GM18868 (cell line): ENCODE measurements at regions not wholly inside any gene's neighbourhood (a gene's known extent, or its start where the extent isn't known, plus 50 kb on each side); places are given as distances from the start of the nearest gene placed in this dataset.

Experiments used
- ATAC-seq: cut with Tn5 transposase; IDR thresholded peaks from one replicate; pipeline ENCODE4 v1.9.1; 2021; ENCODE audit warnings: mild to moderate bottlenecking, moderate library complexity; ENCODE audit not compliant: unreplicated experiment

DNA sequence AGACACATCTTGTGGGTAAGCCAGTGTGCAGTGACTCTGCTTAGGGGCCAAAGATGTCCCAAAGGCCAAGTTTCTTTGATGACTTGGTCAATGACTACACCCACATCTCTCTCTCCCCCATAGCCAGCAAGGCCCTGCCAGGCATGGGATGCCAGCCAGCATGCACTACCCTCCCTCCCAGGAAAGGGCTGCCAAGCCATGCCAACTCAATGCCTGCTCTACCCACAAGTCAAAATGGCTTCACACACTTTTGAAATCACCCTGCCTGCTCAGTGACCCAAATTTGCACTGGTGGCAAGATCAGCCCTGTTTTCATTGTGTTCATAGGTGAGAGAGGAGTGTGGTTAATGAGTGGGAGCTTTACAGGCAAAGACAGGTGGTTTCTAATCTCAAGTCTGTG, 112.5 kb downstream of the MATN1 start:
- no peak for ATAC-seq

DNA sequence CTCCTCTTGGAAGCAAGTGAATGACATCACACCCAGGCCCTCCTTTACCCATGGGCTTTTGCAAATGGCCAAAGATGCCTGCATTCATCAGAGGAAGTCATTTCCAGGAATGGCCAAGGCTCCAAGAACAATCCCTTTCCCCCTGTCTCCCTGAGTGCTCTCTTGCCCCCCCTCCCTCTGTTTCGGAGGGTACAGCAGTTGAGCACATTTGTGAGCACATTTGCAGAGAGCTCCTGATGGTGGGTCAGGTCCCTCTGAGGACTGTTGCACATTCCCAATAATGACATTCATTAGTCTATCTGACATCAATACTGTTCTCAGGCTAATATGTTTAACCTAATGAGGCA, 113.4 kb downstream of the MATN1 start:
- ATAC-seq: no peak

DNA sequence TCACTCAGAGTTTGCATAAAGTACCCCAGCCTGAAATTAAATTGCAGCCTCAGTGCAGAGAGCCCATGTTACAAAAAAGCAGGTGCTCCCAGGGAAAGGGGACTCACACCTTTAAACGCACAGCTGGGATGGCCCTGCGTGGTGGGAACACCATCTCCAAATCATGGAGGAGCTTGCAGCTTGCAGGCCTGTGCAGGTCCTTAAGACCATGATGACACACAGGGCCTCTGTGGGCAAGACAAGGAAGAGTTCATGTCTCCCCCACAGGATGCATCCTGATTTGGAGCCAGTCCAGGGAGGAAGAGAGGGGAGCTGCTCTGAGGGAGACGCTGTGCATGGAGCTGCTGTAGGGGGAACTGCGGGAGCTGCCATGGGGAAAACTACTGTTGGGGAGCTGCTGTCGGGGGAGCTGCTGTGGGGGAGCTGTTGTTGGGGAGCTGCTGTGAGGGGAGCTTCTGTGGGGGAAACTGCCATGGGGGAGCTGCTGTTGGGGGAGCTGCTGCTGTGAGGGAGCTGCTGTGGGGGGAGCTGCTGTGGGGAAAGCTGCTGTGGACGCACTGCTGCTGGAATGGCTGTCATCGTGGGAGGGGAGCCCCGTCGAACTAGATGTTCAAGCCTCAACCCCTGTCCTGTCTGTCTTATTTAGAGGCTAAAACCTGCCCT, 113.9 kb downstream of the MATN1 start:
- ATAC-seq: no peak

DNA sequence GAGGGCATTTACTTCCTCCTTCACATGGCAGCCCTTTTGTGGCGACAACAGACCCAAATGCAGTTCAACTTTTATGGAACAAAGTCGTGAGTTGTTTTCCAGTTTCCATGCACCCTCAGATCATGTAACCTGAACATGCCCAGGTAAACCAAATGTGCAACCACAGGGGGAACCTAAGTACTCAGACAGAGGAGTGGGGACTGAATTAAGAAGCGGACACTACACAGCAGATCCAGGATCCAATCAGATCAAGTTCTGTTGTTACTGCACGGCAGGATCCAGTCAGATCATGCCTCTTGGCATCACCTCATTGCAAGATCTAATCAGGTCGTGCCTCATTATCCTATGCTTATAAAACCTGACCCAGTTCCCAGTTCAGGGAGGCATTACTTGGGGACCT, 115.7 kb downstream of the MATN1 start:
- no peak for ATAC-seq

DNA sequence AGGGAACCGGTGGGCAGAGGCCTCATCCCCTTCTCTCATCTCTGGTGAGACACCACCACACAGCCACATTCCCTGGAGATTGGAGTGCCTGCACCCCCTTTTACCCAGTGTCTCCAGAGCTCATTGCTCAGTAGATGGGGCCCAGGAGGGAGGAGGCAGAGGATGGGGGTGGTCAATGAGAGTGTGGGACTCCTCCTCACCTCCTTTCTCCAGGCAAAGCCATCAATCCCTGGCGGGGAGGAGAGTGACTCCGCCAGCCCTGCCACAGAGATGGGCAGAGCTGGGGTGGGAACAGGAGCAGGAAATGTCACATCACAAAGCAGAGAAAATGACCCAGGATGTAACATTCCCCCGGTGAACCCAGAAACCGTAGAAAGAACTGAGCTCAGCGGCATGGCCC, 117.2 kb downstream of the MATN1 start:
- ATAC-seq: no peak

DNA sequence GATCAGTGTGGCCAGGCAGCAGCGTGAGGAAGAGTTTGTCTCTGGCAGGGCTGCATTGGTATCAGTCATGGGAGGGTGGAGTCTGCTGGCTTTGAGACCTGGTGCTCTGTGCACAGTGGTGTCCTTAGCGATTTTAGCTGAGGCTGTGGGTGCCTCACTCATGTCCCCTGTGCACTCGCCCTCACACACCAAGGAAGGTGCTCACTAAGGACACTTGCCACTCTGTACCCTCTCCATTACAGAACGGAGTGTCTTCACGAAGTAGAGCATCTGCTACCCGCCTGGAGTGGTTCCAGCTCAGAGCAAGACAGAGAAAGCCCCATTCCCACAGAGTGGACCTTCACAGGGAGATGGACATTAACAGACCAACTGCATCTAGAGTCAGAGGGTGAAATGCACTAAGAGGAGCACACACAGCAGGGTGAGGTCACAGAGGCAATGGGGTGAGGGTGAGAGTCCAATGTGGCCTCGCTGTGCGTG, 117.9 kb downstream of the MATN1 start:
- ATAC-seq: no peak

DNA sequence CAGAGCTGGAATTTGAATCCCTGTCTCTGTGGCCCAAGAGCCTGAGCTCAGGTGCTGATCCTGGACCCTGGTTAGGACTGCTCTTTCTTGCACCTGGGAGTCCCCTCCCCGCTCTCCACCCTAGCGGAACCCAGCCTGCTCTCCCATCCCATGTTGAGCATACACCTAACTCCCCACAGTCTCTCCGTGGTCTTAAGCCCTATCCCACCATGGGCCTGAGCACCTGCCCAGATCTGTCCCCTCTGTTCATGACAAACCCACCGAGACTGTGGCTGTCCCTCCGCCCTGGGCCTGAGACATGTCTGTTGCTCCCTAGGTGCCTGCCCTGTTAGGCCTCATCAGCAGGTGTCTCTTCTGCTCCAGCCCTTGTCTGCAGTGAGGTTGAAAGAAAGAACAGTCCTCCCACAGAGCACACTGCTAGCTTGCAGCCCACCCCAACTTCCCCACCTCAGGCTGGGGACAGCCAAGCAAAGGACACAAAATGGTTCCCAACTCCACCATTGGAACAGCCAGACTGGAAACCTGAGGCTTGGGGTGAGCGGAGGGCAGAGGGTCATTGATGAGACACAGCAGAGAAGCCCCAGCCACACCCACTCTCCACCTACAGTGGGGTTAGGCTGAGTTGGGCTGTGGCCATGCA, 118.5 kb downstream of the MATN1 start:
- no peak for ATAC-seq

DNA sequence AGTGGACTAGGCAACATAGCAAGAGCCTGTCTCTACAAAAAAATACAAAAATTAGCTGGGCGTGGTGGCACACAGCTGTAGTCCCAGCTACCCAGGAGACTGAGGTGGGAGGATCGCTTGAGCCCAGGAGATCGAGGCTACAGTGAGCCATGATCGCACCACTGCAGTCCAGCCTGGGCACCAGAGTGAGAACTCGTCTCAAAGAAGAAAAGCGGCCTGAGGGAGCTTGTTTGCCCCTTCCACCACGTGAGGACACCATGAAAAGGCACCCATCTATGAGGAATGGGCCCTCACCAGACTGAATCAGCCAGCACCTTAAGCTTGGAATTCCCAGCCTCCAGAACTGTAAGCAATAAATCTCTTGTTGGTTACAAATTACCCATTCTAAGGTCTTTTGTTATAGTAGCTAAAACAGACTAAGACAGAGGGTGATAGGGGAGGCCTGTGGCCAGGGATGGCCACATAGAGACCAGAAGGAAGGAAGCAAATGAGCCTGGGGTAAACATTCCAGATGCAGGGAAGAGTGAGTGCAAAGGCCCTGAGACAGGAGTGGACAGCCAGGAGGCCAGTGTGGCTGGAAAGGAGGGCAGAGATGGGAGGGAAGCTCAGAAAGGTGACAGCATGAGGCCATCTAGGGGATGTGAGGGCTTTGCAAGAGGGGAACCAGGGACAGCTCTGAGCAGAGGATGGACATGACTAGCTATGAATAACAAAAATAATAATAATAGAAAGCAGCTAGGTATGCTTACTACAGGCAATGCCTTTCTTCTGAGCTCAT, 120.1 kb downstream of the MATN1 start:
- ATAC-seq: no peak

DNA sequence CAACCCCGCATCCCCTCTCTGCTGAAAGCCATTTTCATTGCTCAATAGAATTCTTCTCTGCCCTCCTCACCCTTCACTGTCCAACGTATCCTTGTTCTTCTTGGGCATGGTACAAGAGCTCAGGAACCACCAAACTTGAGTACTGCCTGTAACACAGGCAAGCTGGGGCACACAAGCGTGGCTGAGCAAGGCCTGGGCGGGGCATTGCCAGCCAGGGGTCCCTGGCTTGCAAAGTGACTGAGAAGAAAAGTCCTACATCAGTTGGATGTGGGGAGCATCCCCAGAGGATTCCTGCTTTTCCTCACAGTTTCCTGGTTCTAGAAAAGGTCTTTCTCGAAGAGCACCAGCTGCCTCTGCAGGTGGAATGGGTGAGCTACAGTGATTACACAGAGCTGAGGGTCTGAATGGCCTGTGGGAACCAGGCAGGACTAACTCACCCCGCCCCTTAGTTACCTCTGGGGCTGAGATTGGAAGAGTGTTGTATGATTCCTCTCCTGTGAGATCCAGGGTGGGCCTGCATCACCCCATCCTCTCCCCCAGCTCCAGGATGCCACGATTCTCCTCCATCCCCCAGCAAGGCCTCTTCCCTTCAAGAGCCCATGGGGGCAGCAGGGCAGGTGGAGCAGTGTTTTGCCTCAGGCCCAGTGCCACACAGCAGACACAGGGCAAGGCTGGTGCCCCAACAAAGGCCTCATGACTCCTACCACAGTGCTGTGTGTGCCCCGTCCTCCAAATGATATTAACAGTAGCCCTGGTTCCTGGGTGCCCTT, 121.9 kb downstream of the MATN1 start:
- ATAC-seq: no peak

DNA sequence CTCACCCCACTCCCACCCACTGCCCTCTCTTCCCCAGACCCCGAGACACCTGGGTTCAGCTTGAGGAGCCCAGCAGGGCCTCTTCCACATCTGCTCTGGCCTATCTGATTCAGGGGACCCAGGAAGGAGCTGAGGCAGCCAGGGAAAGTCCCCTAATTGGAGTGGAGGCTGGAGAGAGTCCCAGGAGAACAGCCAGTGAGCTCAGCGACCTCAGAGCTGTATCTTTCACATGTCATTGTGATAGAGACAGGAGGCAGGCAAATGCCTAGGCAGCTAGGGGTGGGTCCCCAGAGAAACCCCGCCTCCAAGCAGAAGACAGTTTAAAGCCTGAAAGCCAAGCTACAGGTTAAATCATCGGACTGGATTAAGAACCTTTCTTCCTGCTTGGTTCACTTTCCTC, 122.7 kb downstream of the MATN1 start:
- no peak for ATAC-seq

DNA sequence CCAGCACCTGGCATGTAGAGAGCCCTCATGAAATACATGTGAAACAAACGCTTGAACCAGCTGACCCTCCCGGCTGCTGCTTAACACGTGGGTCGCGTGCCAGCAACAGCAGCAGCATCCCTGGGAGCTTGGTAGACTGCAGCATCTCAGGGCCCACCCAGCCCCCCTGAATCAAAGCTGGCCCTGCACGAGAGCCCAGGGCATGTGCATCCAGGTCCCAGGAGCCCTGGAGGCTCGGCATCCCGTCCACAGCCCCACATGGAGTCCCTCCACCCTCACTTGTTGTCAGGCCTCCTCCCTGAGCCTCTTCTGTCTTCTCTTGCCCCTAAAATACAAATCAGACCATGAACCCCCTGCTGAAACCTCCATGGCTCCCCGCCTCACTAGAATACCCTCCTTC, 123.1 kb downstream of the MATN1 start:
- ATAC-seq: no peak

DNA sequence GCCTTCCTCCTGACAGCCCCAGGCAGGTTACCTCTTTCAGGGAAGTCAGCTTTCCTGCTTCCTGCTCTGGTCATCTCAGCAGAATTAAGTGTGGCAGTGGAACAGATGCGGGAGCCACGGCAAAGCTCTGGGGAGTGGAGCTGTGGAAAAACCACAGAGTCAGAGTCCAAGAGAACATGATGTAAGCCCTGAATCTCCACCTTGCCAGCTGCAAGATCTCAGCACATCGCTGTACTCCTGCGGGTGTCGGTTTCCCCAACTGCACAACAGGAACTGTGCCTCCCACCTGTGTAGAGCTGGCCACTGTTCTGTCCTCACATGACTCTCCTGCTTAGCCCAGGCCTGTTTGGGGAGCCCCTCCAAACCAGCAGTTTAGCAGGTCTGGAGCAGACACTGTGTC, 123.7 kb downstream of the MATN1 start:
- ATAC-seq: no peak

DNA sequence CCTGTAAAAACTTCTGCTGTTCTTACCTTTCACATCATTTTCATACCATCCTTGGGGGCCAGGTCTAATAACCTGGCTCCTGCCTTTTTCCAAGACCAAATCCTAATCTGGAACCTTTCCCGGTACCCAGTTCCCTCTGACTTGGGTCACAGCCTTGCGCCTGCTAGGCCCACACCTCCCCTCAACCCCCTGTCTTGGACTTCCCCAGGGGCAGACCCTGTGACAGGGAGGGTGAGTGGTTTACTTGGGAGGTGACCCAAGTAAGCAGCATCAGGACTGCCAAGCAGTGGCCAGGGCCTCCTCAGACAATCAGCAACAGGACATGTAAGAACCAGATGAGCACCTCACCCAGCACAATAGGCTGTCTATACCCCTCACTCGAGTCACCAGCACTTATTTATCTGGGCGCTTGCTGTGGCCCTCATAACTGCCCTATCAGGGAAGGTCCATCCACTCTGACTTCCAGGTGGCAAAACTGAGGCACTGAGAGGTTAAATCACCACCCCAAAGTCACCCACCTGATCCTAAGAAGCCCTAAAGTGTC, 124.7 kb downstream of the MATN1 start:
- no peak for ATAC-seq

DNA sequence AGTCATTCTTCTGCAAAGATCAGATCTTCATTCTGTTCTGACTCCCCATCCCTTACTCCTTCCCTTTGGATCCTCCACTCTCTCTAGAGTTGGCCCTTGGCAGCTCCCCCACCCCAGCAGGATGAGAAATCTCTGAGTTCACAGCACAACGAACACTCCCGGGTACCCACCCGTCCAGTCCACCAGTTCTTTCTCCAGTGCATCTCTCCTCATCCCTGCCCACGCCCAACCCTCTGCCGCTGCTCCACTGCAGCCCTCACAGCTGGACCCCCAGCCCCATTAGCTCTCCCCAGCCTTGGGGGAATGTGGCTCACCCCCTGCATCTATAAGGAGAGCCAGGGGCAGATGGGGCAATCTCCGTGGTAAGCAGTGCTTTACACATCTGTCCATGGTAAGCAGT, 125.7 kb downstream of the MATN1 start:
- ATAC-seq: no peak

DNA sequence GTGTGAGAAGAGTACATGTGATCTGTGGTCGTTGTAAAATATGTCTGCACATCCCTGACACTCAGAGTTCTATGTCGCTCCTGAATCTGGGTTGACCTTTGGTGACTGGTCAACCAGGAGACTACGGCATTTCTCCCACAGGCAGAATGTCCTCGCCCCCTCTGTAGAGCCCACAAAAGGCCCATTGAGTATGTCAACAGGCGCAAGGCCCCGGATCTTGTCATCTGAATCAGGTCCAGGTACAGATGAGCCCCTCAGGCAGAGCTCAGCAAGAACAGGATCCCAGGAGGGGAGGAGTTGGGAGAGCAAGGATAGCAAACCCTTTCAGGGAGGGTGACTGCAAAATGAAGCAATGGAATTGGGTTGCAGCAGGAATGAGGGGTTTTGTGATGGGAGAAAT, 126.5 kb downstream of the MATN1 start:
- ATAC-seq: no peak

DNA sequence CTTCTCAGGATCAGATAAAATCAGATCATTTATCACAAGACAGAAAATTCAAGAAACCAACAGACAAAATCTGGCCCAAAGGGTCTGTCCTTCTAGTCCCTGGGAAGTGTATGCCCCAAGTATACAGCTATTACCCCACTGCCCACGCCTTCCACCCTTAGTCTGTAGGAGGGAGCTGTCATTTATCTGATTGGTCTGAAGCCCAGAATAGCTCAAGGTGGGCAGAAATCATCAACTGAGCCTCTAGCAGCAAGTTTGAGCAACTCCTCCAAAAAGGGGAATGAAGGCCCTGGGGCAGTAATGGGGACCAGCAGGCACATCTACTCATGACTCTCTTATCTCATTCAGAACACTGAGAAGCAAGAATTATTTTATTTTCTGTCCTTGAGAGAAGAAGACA, 126.9 kb downstream of the MATN1 start:
- no peak for ATAC-seq

DNA sequence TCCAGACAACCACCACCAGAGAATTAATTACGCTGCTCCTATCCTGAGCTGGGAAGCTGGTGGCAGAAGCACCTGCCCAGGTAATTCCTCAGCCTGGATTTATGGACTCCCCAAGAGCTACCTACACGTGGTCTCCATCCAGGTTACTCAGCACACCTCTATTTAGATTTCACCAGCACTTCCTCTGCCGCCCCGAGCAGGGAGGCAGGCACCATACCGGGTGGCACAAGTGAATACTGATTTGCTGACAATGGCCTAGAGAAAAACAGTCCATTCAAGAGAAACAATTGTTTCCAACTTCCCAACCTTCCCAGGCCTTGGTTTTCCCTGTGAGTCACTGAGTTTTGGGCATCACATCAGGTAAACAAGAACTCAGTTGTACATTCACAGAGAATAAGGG, 134.3 kb downstream of the MATN1 start:
- no peak for ATAC-seq

DNA sequence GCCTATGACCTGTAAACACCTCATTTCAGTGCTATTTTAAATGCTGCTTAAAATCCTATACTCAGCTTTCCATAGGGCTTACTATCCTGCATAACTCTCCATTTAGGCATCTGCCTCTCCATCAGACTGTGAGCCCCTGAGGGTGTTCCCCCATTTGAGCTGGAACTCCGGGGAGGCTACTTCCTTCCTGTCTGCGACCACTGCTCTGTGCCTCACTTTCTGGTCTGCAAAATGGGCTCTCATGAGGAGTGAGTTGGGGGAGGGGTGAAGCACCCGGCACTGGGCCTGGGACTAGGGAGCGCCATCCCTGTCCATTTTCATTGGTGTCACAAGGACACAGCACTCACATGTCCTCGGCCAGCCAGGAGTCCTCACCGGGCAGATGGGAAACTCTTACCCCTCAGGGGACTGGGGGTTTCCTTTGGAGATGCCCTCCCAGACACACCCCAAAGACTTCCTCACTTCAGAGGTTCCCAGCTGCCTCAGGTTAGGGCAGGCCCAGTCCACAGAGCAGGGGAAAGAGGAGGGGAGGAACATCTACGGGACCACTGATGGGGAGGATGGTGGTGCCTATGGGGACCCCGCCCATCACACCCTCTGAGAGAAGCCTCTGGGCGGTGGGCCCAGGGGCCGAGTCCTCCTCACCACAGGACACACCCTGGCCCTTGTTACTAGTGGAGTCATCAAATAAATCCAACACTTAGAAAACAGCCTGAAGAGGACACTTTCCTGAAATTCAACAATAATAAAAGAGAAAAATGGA, 134.9 kb downstream of the MATN1 start:
- ATAC-seq: no peak

DNA sequence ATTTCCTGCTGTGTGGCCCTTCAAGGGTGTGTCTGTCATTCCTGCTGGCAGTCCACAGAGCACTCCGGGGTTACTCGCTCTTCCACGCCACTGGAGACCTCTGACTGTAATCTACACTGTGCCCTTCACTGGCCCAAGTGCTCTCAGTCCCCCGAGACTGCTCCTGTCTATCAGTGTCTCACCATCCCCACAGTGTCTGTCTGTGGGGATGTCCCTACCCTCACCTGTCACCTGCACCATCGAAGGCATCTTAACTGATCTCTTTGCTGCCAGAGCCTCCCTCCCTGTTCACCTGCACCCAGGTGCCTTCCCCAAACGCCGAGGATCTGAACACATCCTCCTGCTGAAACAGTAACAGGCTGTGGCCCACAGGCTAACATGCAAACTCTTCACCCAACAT, 136.7 kb downstream of the MATN1 start:
- ATAC-seq: no peak

DNA sequence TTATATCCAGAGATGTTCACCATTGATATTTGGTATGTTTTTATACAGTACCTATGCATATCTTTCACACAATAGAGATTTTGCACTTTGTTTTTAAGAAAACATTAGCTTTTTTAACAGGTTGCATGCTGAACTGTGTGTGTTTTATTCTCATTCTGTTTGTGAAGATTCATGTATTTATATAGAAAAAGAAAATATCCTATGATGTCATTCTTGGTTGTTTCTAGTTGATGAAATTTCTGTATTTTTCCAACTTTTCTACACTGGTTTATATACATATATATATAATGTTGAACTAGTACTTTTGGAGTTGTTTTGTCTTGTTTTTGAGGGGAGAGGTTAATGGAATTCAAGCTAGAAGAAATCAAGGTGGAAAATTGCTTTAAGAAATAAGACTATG, 143.8 kb downstream of the MATN1 start:
- no peak for ATAC-seq

DNA sequence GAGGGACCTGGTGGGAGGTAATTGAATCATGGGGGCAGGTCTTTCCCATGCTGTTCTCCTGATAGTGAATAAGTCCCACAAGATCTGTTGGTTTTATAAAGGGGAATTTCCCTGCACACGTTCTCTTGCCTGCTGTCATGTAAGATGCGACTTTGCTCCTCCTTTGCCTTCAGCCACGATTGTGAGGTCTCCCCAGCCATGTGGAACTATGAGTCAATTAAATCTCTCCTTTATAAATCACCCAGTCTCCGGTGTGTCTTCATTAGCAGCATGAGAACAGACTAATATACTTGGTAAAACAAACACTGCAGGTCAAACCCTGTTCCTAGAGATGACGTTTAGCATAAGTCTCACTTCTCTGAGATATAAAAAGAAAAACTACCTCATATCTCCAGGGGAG, 148.3 kb downstream of the MATN1 start:
- ATAC-seq: no peak
